ENCODE measurements at regions not wholly inside any gene's neighbourhood (a gene's known extent, or its start where the extent isn't known, plus 50 kb on each side); places are given as distances from the start of the nearest gene placed in this dataset.

DNA sequence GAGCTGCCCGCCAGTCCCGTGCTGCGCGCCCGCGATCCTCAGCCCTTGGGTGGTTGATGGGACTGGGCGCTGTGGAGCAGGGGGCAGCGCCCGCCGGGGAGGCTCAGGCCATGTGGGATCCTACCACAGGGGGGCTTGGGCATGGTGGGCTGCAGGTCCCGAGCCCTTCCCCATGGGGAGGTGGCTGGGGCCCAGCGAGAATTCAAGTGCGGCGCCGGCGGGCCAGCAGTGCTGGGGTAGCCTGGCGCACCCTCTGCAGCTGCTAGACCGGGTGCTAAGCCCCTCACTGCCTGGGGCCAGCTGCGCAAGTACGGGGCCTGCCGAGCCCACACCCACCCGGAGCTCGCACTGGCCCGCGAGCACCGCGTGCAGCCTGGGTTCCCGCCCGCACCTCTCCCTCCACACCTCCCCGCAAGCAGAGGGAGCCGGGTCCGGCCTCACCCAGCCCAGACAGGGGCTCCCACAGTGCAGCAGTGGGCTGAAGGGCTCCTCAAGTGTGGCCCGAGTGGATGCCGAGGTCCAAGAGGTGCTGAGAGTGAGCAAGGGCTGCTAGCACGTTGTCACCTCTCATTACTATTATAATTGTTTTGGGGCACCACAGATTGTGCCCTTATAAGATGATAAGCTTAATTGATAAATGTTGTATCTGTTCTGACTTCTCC lies 333.2 kb downstream of the CASP12 start:
- H3K36me3 ChIP-seq (ENCODE audit: control insufficient read depth in 2 of 2, extremely low read depth in 1 of 2, insufficient read depth in 2 of 2, low read length in 2 of 2): no peaks in the 10 kb centered on the region
- H3K27me3 ChIP-seq (ENCODE audit: control insufficient read depth, extremely low read depth, insufficient read depth, low read length): no peaks in the 10 kb centered on the region
- H3K79me2 ChIP-seq (ENCODE audit: control insufficient read depth, insufficient read depth, low read length): no peaks in the 10 kb centered on the region
- TF ChIP-seq, protein P1, sequence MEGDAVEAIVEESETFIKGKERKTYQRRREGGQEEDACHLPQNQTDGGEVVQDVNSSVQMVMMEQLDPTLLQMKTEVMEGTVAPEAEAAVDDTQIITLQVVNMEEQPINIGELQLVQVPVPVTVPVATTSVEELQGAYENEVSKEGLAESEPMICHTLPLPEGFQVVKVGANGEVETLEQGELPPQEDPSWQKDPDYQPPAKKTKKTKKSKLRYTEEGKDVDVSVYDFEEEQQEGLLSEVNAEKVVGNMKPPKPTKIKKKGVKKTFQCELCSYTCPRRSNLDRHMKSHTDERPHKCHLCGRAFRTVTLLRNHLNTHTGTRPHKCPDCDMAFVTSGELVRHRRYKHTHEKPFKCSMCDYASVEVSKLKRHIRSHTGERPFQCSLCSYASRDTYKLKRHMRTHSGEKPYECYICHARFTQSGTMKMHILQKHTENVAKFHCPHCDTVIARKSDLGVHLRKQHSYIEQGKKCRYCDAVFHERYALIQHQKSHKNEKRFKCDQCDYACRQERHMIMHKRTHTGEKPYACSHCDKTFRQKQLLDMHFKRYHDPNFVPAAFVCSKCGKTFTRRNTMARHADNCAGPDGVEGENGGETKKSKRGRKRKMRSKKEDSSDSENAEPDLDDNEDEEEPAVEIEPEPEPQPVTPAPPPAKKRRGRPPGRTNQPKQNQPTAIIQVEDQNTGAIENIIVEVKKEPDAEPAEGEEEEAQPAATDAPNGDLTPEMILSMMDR (optimal IDR thresholded peaks at IDR 0.05 in 1 of 3, IDR thresholded peaks at IDR 0.05 in 1 of 3, conservative IDR thresholded peaks at IDR 0.05 in 1 of 3; ENCODE audit: extremely low read depth in 1 of 3, insufficient read depth in 2 of 3, low read length in 3 of 3): no peak
- TF ChIP-seq EZH2 (IDR thresholded peaks at IDR 0.05; ENCODE audit: low read length): no peak
- dilution Hi-C loops (cut with MboI; ENCODE audit: extremely low pct_ligation_motif_present, low sequenced_read_pairs): no loop called here
- FAIRE-seq (no peak), DNase-seq (ENCODE audit: low read depth, low spot score) (no peak)
- H3K9me3 ChIP-seq (ENCODE audit: control insufficient read depth, low read depth, low read length): no peaks in the 10 kb centered on the region
- H3K9ac ChIP-seq (ENCODE audit: control insufficient read depth, extremely low read depth, insufficient read depth, low read length): no peak overlapping the region
- H3K4me1 ChIP-seq (ENCODE audit: control insufficient read depth, extremely low read depth, insufficient read depth, low read length): no peaks in the 10 kb centered on the region
- no peak overlapping the region for H3K4me2 ChIP-seq (ENCODE audit: control insufficient read depth, extremely low read depth, insufficient read depth, low read depth, low read length)
- H2AFZ ChIP-seq (ENCODE audit: control insufficient read depth, low read length): no peak overlapping the region
- H3K4me3 ChIP-seq (ENCODE audit: control insufficient read depth in 2 of 3, extremely low read depth in 1 of 3, insufficient read depth in 2 of 3, low read depth in 1 of 3, low read length in 3 of 3): no peak overlapping the region
- H3K27ac ChIP-seq (ENCODE audit: control insufficient read depth, insufficient read depth, low read length): no peak overlapping the region
- no peaks in the 10 kb centered on the region for H4K20me1 ChIP-seq (ENCODE audit: control insufficient read depth, extremely low read depth, insufficient read depth, low read length)
- no peaks in the 10 kb centered on the region for H3K9me1 ChIP-seq (ENCODE audit: control insufficient read depth, extremely low read depth, insufficient read depth, low read length)

DNA sequence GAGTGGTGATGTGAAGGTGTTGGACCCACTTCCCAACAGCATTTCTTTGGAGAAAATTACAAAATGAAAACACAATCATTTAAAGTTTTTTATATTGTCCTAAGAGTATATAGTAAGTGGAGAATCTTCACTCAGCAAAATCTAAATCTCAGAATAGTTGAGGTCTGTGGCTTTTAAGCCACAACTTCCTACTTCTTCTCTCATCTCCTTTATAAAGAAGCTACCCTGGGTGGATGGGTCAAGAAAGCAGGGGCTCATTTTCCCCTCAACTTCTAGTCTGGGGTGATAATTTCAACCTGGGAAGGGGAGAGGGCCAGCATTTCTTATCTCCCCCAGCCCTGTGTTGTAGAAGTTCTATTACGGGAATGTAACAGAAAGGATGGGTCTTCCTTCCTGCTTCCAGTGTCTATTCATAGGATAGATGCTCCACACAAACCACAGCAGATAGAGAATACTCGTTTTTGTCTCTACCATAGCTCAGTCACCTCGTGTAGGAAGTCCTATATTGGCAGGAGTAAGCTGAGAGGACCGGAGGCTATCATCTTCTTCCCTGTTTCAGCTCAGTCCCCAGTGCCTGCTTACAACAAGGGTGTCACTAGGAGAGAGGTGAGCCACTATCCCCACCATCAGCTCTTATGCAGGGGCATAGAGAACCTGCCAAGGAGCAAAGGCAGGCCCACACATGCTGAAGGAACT lies 341.5 kb downstream of the CASP12 start:
- H2AFZ ChIP-seq (ENCODE audit: control insufficient read depth, low read length): no peak overlapping the region
- TF ChIP-seq EZH2 (IDR thresholded peaks at IDR 0.05; ENCODE audit: low read length): no peak
- TF ChIP-seq, protein P1 (optimal IDR thresholded peaks at IDR 0.05 in 1 of 3, IDR thresholded peaks at IDR 0.05 in 1 of 3, conservative IDR thresholded peaks at IDR 0.05 in 1 of 3; ENCODE audit: extremely low read depth in 1 of 3, insufficient read depth in 2 of 3, low read length in 3 of 3): no peak
- no peaks in the 10 kb centered on the region for H3K79me2 ChIP-seq (ENCODE audit: control insufficient read depth, insufficient read depth, low read length)
- H3K4me1 ChIP-seq (ENCODE audit: control insufficient read depth, extremely low read depth, insufficient read depth, low read length): no peaks in the 10 kb centered on the region
- DNase-seq (ENCODE audit: low read depth, low spot score) (no peak), FAIRE-seq (no peak)
- H3K4me3 ChIP-seq (ENCODE audit: control insufficient read depth in 2 of 3, extremely low read depth in 1 of 3, insufficient read depth in 2 of 3, low read depth in 1 of 3, low read length in 3 of 3): no peak overlapping the region
- dilution Hi-C loops (cut with MboI; ENCODE audit: extremely low pct_ligation_motif_present, low sequenced_read_pairs): no loop called here
- no peaks in the 10 kb centered on the region for H3K9me3 ChIP-seq (ENCODE audit: control insufficient read depth, low read depth, low read length)
- H3K27me3 ChIP-seq (ENCODE audit: control insufficient read depth, extremely low read depth, insufficient read depth, low read length): no peaks in the 10 kb centered on the region
- H3K27ac ChIP-seq (ENCODE audit: control insufficient read depth, insufficient read depth, low read length): no peak overlapping the region
- no peak overlapping the region for H3K9ac ChIP-seq (ENCODE audit: control insufficient read depth, extremely low read depth, insufficient read depth, low read length)
- no peaks in the 10 kb centered on the region for H4K20me1 ChIP-seq (ENCODE audit: control insufficient read depth, extremely low read depth, insufficient read depth, low read length)
- no peaks in the 10 kb centered on the region for H3K36me3 ChIP-seq (ENCODE audit: control insufficient read depth in 2 of 2, extremely low read depth in 1 of 2, insufficient read depth in 2 of 2, low read length in 2 of 2)
- H3K9me1 ChIP-seq (ENCODE audit: control insufficient read depth, extremely low read depth, insufficient read depth, low read length): no peaks in the 10 kb centered on the region
- no peak overlapping the region for H3K4me2 ChIP-seq (ENCODE audit: control insufficient read depth, extremely low read depth, insufficient read depth, low read depth, low read length)
